ENCODE measurements at regions not wholly inside any gene's neighbourhood (a gene's known extent, or its start where the extent isn't known, plus 50 kb on each side); places are given as distances from the start of the nearest gene placed in this dataset.

DNA sequence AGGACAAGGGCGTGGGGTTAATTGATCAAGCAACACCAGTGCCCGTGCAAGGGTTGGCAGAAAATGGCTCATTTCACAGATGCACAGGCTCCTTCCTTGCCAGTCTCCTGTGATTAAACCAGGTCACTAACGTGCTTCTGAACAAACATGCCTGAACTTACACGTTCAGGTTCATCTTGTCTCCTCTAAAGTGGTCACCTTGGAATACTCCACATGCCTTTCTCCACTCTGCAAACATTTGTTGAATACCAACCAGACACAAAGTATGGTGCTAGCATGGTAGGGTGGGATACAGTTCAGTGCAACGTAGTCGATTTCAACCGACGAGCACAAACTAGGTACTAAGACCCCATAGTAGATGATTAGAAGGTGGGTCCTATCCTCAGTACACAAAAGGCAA is 72.6 kb upstream of the PTPRT start:
- Histone ChIP-seq H3K4me3 (no peak overlapping the region), H3K36me3 (no peaks in the 10 kb centered on the region), H3K4me1 (ENCODE audit: insufficient read depth) (no peaks in the 10 kb centered on the region), H3K9me3 (no peaks in the 10 kb centered on the region), H3K27me3 (no peaks in the 10 kb centered on the region), H3K27ac (no peak overlapping the region)
- WGBS, 3 donors: 86 to 93% (median 88%) methylated on average over 8 of the region's 8 CpGs
- no peak for DNase-seq
- TF ChIP-seq POLR2A (IDR thresholded peaks at IDR 0.05) (no peak), EP300 (IDR thresholded peaks at IDR 0.05) (no peak)
- TF ChIP-seq, protein P1, sequence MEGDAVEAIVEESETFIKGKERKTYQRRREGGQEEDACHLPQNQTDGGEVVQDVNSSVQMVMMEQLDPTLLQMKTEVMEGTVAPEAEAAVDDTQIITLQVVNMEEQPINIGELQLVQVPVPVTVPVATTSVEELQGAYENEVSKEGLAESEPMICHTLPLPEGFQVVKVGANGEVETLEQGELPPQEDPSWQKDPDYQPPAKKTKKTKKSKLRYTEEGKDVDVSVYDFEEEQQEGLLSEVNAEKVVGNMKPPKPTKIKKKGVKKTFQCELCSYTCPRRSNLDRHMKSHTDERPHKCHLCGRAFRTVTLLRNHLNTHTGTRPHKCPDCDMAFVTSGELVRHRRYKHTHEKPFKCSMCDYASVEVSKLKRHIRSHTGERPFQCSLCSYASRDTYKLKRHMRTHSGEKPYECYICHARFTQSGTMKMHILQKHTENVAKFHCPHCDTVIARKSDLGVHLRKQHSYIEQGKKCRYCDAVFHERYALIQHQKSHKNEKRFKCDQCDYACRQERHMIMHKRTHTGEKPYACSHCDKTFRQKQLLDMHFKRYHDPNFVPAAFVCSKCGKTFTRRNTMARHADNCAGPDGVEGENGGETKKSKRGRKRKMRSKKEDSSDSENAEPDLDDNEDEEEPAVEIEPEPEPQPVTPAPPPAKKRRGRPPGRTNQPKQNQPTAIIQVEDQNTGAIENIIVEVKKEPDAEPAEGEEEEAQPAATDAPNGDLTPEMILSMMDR (IDR thresholded peaks at IDR 0.05): no peak
- intact Hi-C loops (cut with DNase I): no loop called here

DNA sequence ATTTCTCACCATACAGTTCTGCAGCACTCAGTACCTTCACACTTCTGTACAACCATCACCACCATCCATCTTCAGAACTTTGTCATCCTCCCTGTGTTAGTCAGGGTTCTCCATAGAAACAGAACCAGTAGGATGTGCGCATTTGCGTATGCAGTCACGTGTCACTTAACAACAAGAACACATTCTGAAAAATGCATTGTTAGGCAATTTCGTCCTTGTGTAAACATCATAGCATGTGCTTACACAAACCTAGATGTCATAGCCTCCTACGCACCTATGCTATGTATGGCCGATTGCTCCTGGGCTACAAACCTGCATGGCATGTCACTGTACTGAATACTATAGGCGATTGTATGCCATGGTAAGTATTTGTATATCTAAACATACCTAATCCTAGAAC is 66.2 kb upstream of the PTPRT start:
- Histone ChIP-seq H3K9me3 (no peaks in the 10 kb centered on the region), H3K36me3 (no peaks in the 10 kb centered on the region), H3K4me1 (ENCODE audit: insufficient read depth) (no peaks in the 10 kb centered on the region), H3K27me3 (no peaks in the 10 kb centered on the region), H3K4me3 (no peak overlapping the region), H3K27ac (no peak overlapping the region)
- intact Hi-C loops (cut with DNase I): no loop called here
- TF ChIP-seq, protein P1 (IDR thresholded peaks at IDR 0.05): no peak
- TF ChIP-seq POLR2A (IDR thresholded peaks at IDR 0.05) (no peak), EP300 (IDR thresholded peaks at IDR 0.05) (no peak)
- WGBS, 3 donors: 81 to 86% (median 81%) methylated on average over 7 of the region's 7 CpGs
- no peak for DNase-seq

GRCh38 chr20:43252761-43253160 is 63.1 kb upstream of the PTPRT start:
- TF ChIP-seq, protein P1 (IDR thresholded peaks at IDR 0.05): no peak
- TF ChIP-seq POLR2A (IDR thresholded peaks at IDR 0.05) (no peak), EP300 (IDR thresholded peaks at IDR 0.05) (no peak)
- intact Hi-C loops (cut with DNase I): no loop called here

DNA sequence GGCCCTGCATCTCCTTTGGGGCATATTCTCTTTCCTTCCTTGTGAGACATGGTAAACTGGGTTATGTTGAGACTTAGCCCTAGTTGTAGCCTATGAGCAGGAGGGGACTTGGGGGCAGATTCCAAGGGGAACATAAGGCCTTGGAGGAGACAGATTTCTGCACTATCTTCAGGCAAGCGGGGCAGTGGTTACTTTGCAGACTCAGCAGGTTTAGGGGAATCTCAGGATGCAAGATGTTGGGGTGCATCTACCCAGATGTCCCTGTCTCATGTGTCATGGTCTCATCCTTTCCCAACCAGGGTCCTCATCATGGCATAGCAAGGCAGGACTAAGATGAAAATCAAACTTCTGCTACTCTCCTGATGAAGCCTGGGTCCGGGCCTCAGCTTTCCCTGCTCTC is 58.6 kb upstream of the PTPRT start:
- Histone ChIP-seq H3K27ac (no peak overlapping the region), H3K36me3 (no peaks in the 10 kb centered on the region), H3K4me1 (ENCODE audit: insufficient read depth) (no peaks in the 10 kb centered on the region), H3K9me3 (no peaks in the 10 kb centered on the region), H3K27me3 (no peaks in the 10 kb centered on the region), H3K4me3 (no peak overlapping the region)
- intact Hi-C loops (cut with DNase I): no loop called here
- TF ChIP-seq POLR2A (IDR thresholded peaks at IDR 0.05) (no peak), EP300 (IDR thresholded peaks at IDR 0.05) (no peak)
- TF ChIP-seq, protein P1 (IDR thresholded peaks at IDR 0.05): no peak
- no peak for DNase-seq
- 64 to 77% (median 76%) methylated on average over 2 of the region's 2 CpGs for WGBS, 3 donors

More at GRCh38 chr20:43252761-43253160, 63.1 kb upstream of the PTPRT start:
- no peaks in the 10 kb centered on the region for H3K4me1 ChIP-seq (ENCODE audit: insufficient read depth)
- H3K27me3 ChIP-seq: no peaks in the 10 kb centered on the region
- H3K36me3 ChIP-seq: no peaks in the 10 kb centered on the region
- no peak for DNase-seq
- no peak overlapping the region for H3K27ac ChIP-seq
- 10 to 24% (median 16%) methylated on average over 4 of the region's 4 CpGs for WGBS, 3 donors
- H3K4me3 ChIP-seq: no peak overlapping the region
- H3K9me3 ChIP-seq: no peaks in the 10 kb centered on the region

GRCh38 chr20:43247361-43247760 is 57.7 kb upstream of the PTPRT start:
- Histone ChIP-seq H3K27ac (no peak overlapping the region), H3K4me3 (no peak overlapping the region), H3K9me3 (no peaks in the 10 kb centered on the region), H3K4me1 (ENCODE audit: insufficient read depth) (no peaks in the 10 kb centered on the region), H3K27me3 (no peaks in the 10 kb centered on the region), H3K36me3 (no peaks in the 10 kb centered on the region)
- no peak for TF ChIP-seq EP300 (IDR thresholded peaks at IDR 0.05)
- TF ChIP-seq POLR2A (IDR thresholded peaks at IDR 0.05): no peak
- TF ChIP-seq, protein P1 (IDR thresholded peaks at IDR 0.05): no peak
- intact Hi-C loops (cut with DNase I): no loop called here
- DNase-seq: no peak
- WGBS, 3 donors: 49 to 55% (median 49%) methylated on average over 3 of the region's 3 CpGs
